IPS-18a (cell line): ENCODE measurements at regions not wholly inside any gene's neighbourhood (a gene's known extent, or its start where the extent isn't known, plus 50 kb on each side); places are given as distances from the start of the nearest gene placed in this dataset.

Source experiments
- H3K27ac ChIP-seq: one replicate; pipeline ENCODE4 v1.5.1; 2013; ENCODE audit warnings: low read length
- H3K27me3 ChIP-seq: one replicate; pipeline ENCODE4 v1.6.1; 2013; ENCODE audit warnings: mild to moderate bottlenecking, low read length; ENCODE audit not compliant: control insufficient read depth, insufficient read depth
- H3K36me3 ChIP-seq: one replicate; pipeline ENCODE4 v1.6.1; 2013; ENCODE audit warnings: low read depth, low read length; ENCODE audit not compliant: control insufficient read depth
- H3K4me1 ChIP-seq: one replicate; pipeline ENCODE4 v1.6.1; 2013; ENCODE audit warnings: low read depth, low read length; ENCODE audit not compliant: control insufficient read depth
- H3K4me3 ChIP-seq: one replicate; pipeline ENCODE4 v1.5.1; 2013; ENCODE audit warnings: low read length
- H3K9ac ChIP-seq: one replicate; pipeline ENCODE4 v1.6.1; 2013; ENCODE audit warnings: mild to moderate bottlenecking, low read length, moderate library complexity
- H3K9me3 ChIP-seq: one replicate; pipeline ENCODE4 v1.6.1; 2013; ENCODE audit warnings: low read depth, low read length; ENCODE audit not compliant: control insufficient read depth

GRCh38 chr12:114740448-114740847 lies 56.5 kb upstream of the TBX3 start:
- H3K4me1 ChIP-seq: no peaks in the 10 kb centered on the region
- H3K27me3 ChIP-seq: no peaks in the 10 kb centered on the region
- H3K36me3 ChIP-seq: no peaks in the 10 kb centered on the region
- no peaks in the 10 kb centered on the region for H3K9me3 ChIP-seq
- H3K9ac ChIP-seq: no peak overlapping the region
- no peak overlapping the region for H3K4me3 ChIP-seq
- H3K27ac ChIP-seq: no peak overlapping the region

GRCh38 chr12:114738460-114739184 lies 54.6 kb upstream of the TBX3 start:
- Histone ChIP-seq H3K4me1 (peaks cover 5% of the 10 kb centered on the region), H3K9me3 (no peaks in the 10 kb centered on the region), H3K9ac (no peak overlapping the region), H3K27me3 (peaks cover 10% of the 10 kb centered on the region), H3K36me3 (no peaks in the 10 kb centered on the region), H3K27ac (no peak overlapping the region), H3K4me3 (no peak overlapping the region)

GRCh38 chr12:114735680-114736374 lies 51.9 kb upstream of the TBX3 start:
- H3K27me3 ChIP-seq: peaks cover 10% of the 10 kb centered on the region
- H3K4me3 ChIP-seq: no peak overlapping the region
- H3K9me3 ChIP-seq: no peaks in the 10 kb centered on the region
- H3K9ac ChIP-seq: no peak overlapping the region
- no peak overlapping the region for H3K27ac ChIP-seq
- peaks cover 5% of the 10 kb centered on the region for H3K4me1 ChIP-seq
- H3K36me3 ChIP-seq: no peaks in the 10 kb centered on the region

GRCh38 chr12:114735011-114735410 lies 51.0 kb upstream of the TBX3 start:
- H3K4me3 ChIP-seq: no peak overlapping the region
- H3K9me3 ChIP-seq: no peaks in the 10 kb centered on the region

GRCh38 chr12:114733919-114734318 lies 49.9 kb upstream of the TBX3 start:
- Histone ChIP-seq H3K9me3 (no peaks in the 10 kb centered on the region), H3K4me3 (no peak overlapping the region), H3K27ac (no peak overlapping the region), H3K9ac (no peak overlapping the region), H3K27me3 (peaks cover 10% of the 10 kb centered on the region), H3K4me1 (peaks cover 5% of the 10 kb centered on the region), H3K36me3 (no peaks in the 10 kb centered on the region)

More at GRCh38 chr12:114735011-114735410, 51.0 kb upstream of the TBX3 start:
- Histone ChIP-seq H3K9ac (no peak overlapping the region), H3K27ac (no peak overlapping the region), H3K36me3 (no peaks in the 10 kb centered on the region), H3K27me3 (peaks cover 10% of the 10 kb centered on the region), H3K4me1 (peaks cover 5% of the 10 kb centered on the region)
